Upper lobe of left lung (tissue), 6 donors: ENCODE measurements at regions not wholly inside any gene's neighbourhood (a gene's known extent, or its start where the extent isn't known, plus 50 kb on each side); places are given as distances from the start of the nearest gene placed in this dataset.

ENCODE experiments used
- ATAC-seq, 2 donors: fragments of 200-7000 bp; cut with Tn5 transposase; one replicate each; pipeline ENCODE4 v1.9.1; 2022; ENCODE audit warnings: mild to moderate bottlenecking in 2 of 2, moderate library complexity in 2 of 2; ENCODE audit not compliant: low FRiP score in 2 of 2
- DNase-seq, 2 donors: peaks; one replicate each; pipeline ENCODE4 v3.0.0-alpha.2; 2019 to 2020
- H3K27ac ChIP-seq, 4 donors: fragments of 200-600 bp; sonication (generic); one replicate each; pipeline ENCODE4 v1.5.1; 2016 to 2019
- H3K27me3 ChIP-seq, 4 donors: fragments of 200-600 bp; sonication (generic); one replicate each; pipeline ENCODE4 v1.5.1; 2017 to 2019
- H3K36me3 ChIP-seq, 4 donors: fragments of 200-600 bp; sonication (generic); one replicate each; pipeline ENCODE4 v1.5.1; 2016 to 2019
- H3K4me1 ChIP-seq, 4 donors: fragments of 200-600 bp; sonication (generic); one replicate each; pipeline ENCODE4 v1.5.1; 2018 to 2019
- H3K4me3 ChIP-seq, 4 donors: fragments of 200-600 bp; sonication (generic); one replicate each; pipeline ENCODE4 v1.5.1; 2017 to 2019; ENCODE audit warnings: mild to moderate bottlenecking in 2 of 4, moderate library complexity in 1 of 4
- H3K9me3 ChIP-seq, 4 donors: fragments of 200-600 bp; sonication (generic); one replicate each; pipeline ENCODE4 v1.5.1; 2018 to 2019
- EP300 ChIP-seq, 4 donors: sonication (generic); formaldehyde crosslinking; IDR thresholded peaks; one replicate each; pipeline ENCODE4 v1.5.1; 2017; ENCODE audit warnings: antibody characterized with exemption in 4 of 4, control low read depth in 2 of 4
- POLR2A ChIP-seq, 4 donors: fragments of 450-650 bp; IDR thresholded peaks; one replicate each; pipeline ENCODE4 v1.5.1; 2016 to 2017; ENCODE audit warnings: antibody characterized with exemption in 4 of 4, mild to moderate bottlenecking in 2 of 4
- POLR2AphosphoS5 ChIP-seq, 2 donors: sonication (generic); formaldehyde crosslinking; IDR thresholded peaks; one replicate each; pipeline ENCODE4 v1.5.1; 2017; ENCODE audit warnings: antibody characterized with exemption in 2 of 2
- WGBS, 2 donors: methylation state at CpG; one replicate each; pipeline ENCODE4 v1.1.5; 2017 to 2018; 5-methylcytosine and 5-hydroxymethylcytosine counted together
- TF ChIP-seq, protein P1 (sequence below), 6 experiments: fragments of 450-650 bp in 4 of 6; fragments of 200-600 bp in 2 of 6; sonication (generic) in 2 of 6; IDR thresholded peaks; one replicate each; pipeline ENCODE4 v1.5.1; 2016 to 2019; ENCODE audit warnings: antibody characterized with exemption in 6 of 6
- donor health status: DM: no; HTN: no; CAD: no; lungs with moderate emphysema.
- donor health status: DM: no; HTN: yes; CAD: no; lungs with severe emphysema.

DNA sequence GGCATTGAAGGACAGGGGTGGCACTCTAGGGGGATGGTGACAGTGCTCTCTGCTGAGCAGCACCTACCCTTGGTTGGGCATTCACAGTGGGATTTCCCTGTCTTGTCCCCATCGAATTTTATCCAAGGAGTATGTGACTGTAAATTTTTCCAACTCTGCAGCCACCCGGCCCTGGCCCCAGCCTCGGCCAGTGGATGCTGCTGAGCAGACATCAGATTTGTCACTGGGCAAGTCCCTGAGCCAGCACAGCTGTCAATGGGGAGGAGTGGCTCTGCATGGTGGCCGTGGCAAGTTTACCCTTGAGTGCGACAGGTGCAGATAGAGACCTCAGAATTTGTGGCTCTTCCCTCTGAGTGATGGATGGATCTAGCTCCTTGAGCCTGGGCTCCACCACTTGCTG is 240.2 kb upstream of the CSF3R start:
- Histone ChIP-seq H3K9me3 (no peaks in the 10 kb centered on the region), H3K4me3 (no peak overlapping the region), H3K4me1 (no peaks in the 10 kb centered on the region), H3K27ac (no peak overlapping the region), H3K27me3 (no peaks in the 10 kb centered on the region), H3K36me3 (no peaks in the 10 kb centered on the region)
- no peak for ATAC-seq
- no peak for DNase-seq
- TF ChIP-seq EP300 (IDR thresholded peaks at IDR 0.05) (no peak), POLR2A (IDR thresholded peaks at IDR 0.05) (no peak), POLR2AphosphoS5 (IDR thresholded peaks at IDR 0.05) (no peak)
- TF ChIP-seq, protein P1, sequence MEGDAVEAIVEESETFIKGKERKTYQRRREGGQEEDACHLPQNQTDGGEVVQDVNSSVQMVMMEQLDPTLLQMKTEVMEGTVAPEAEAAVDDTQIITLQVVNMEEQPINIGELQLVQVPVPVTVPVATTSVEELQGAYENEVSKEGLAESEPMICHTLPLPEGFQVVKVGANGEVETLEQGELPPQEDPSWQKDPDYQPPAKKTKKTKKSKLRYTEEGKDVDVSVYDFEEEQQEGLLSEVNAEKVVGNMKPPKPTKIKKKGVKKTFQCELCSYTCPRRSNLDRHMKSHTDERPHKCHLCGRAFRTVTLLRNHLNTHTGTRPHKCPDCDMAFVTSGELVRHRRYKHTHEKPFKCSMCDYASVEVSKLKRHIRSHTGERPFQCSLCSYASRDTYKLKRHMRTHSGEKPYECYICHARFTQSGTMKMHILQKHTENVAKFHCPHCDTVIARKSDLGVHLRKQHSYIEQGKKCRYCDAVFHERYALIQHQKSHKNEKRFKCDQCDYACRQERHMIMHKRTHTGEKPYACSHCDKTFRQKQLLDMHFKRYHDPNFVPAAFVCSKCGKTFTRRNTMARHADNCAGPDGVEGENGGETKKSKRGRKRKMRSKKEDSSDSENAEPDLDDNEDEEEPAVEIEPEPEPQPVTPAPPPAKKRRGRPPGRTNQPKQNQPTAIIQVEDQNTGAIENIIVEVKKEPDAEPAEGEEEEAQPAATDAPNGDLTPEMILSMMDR (IDR thresholded peaks at IDR 0.05) = no peak
- 61% methylated on average over 5 of the region's 5 CpGs; no CpG with 5 or more reads in 1 of the 2 donors for WGBS, 2 donors

DNA sequence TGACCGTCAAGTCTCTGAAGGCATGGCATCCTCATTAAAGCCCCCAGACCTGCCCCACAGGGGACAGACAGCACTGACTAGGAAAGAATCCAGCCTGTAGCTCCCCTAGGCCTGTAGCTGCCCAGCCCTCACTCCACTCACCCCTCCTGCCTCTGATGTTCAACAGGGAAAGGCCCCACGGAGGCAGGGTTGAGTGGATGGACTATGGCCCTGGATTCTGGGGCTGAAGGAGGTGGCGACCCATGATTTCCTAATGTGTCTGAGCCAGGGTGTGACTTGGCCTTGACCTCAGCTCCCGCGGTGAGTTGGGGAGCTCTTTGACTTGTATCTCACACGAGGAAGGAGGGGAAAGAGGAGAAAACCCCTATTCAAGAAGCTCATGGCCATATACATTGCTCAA is 238.5 kb upstream of the CSF3R start:
- Histone ChIP-seq H3K4me3 (no peak overlapping the region), H3K9me3 (no peaks in the 10 kb centered on the region), H3K27me3 (no peaks in the 10 kb centered on the region), H3K27ac (no peak overlapping the region), H3K36me3 (no peaks in the 10 kb centered on the region), H3K4me1 (no peaks in the 10 kb centered on the region)
- TF ChIP-seq POLR2A (IDR thresholded peaks at IDR 0.05) = no peak
- TF ChIP-seq POLR2AphosphoS5 (IDR thresholded peaks at IDR 0.05) = no peak
- no peak for TF ChIP-seq EP300 (IDR thresholded peaks at IDR 0.05)
- TF ChIP-seq, protein P1 (IDR thresholded peaks at IDR 0.05) = no peak
- WGBS, 2 donors = 73 to 74% methylated on average over 5 to 6 of the region's 6 CpGs
- ATAC-seq (no peak), DNase-seq (no peak)

DNA sequence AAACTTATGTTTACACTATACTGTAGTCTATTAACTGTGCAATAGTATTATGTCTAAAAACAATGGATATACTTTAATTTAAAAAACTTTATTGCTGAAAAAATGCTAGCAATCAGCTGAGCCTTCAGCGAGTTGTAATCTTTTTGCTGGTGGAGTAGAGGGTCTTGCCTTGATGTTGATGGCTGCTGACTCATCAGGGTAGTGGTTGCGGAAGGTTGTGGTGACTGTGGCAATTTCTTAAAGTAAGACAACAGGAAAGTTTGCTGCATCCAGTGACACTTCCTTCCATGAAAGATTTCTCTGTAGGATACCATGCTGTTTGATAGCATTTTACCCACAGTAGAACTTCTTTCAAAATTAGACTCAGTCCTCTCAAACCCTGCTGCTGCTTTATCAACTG is 234.7 kb upstream of the CSF3R start:
- no peak for ATAC-seq
- no peak for DNase-seq
- H3K4me1 ChIP-seq = no peaks in the 10 kb centered on the region
- no peak overlapping the region for H3K4me3 ChIP-seq
- H3K36me3 ChIP-seq = no peaks in the 10 kb centered on the region
- H3K27me3 ChIP-seq = no peaks in the 10 kb centered on the region
- 43 to 61% methylated on average over 2 of the region's 2 CpGs for WGBS, 2 donors
- H3K9me3 ChIP-seq = no peaks in the 10 kb centered on the region
- TF ChIP-seq, protein P1 (IDR thresholded peaks at IDR 0.05) = no peak
- TF ChIP-seq POLR2AphosphoS5 (IDR thresholded peaks at IDR 0.05) (no peak), POLR2A (IDR thresholded peaks at IDR 0.05) (no peak), EP300 (IDR thresholded peaks at IDR 0.05) (no peak)
- no peak overlapping the region for H3K27ac ChIP-seq

DNA sequence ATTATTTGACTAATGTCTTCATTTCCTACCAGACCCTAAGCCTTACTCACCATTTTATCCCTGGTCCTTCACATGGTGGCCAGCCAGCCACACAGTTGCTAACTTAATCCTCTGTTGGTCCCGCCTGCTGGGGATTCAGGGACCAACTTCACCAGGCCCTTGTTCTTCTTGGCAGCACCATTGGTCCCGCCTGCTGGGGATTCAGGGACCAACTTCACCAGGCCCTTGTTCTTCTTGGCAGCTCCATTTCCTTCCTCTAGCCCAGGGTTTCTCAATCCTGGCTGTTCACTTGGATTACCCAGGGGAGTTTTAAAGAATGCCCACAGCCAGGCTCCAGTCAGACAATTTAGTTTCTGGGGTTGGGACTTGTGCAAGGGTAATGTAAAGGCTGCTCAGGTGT is 233.1 kb upstream of the CSF3R start:
- no peak for TF ChIP-seq POLR2AphosphoS5 (IDR thresholded peaks at IDR 0.05)
- TF ChIP-seq, protein P1 (IDR thresholded peaks at IDR 0.05) = no peak
- TF ChIP-seq POLR2A (IDR thresholded peaks at IDR 0.05) = no peak
- TF ChIP-seq EP300 (IDR thresholded peaks at IDR 0.05) = no peak
- DNase-seq (no peak), ATAC-seq (no peak)
- no peak overlapping the region for H3K4me3 ChIP-seq
- H3K27me3 ChIP-seq = no peaks in the 10 kb centered on the region
- no peaks in the 10 kb centered on the region for H3K4me1 ChIP-seq
- WGBS, 2 donors = 81 to 84% methylated on average over 2 of the region's 2 CpGs
- H3K27ac ChIP-seq = no peak overlapping the region
- no peaks in the 10 kb centered on the region for H3K36me3 ChIP-seq
- H3K9me3 ChIP-seq = no peaks in the 10 kb centered on the region

DNA sequence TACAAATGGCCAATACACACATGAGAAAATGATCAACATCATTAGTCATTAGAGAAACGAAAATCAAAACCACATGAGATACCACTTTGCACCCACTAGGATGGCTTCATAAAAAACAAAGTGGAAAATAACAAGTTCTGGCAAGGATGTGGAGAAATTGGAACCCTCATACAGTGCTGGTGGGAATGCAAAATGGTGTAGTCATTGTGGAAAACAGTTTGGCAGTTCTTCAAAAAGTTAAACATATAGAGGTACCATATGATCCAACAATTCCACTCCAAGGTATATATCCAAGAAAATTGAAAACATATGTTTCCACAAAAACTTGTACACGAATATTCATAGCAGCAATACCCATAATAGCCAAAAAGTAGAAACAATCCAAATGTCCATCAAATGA is 231.6 kb upstream of the CSF3R start:
- Histone ChIP-seq H3K27me3 (no peaks in the 10 kb centered on the region), H3K27ac (no peak overlapping the region), H3K36me3 (no peaks in the 10 kb centered on the region), H3K4me1 (no peaks in the 10 kb centered on the region), H3K9me3 (no peaks in the 10 kb centered on the region), H3K4me3 (no peak overlapping the region)
- no peak for DNase-seq
- ATAC-seq = no peak
- 59 to 74% methylated on average over 2 of the region's 2 CpGs for WGBS, 2 donors
- no peak for TF ChIP-seq POLR2AphosphoS5 (IDR thresholded peaks at IDR 0.05)
- TF ChIP-seq, protein P1 (IDR thresholded peaks at IDR 0.05) = no peak
- TF ChIP-seq EP300 (IDR thresholded peaks at IDR 0.05) = no peak
- no peak for TF ChIP-seq POLR2A (IDR thresholded peaks at IDR 0.05)
